ENCODE measurements at regions not wholly inside any gene's neighbourhood (a gene's known extent, or its start where the extent isn't known, plus 50 kb on each side); places are given as distances from the start of the nearest gene placed in this dataset.

GRCh38 chr13:111967572-111968201, 99.3 kb upstream of the SOX1 start:
- H3K4me3 Mint-ChIP-seq (ENCODE audit: low read depth) = no peak overlapping the region

GRCh38 chr13:111968336-111969010, 98.5 kb upstream of the SOX1 start:
- Mint-ChIP-seq H3K27me3 (peaks cover 41% of the 10 kb centered on the region), H3K4me1 (ENCODE audit: low read depth) (peaks cover 12% of the 10 kb centered on the region)

More at GRCh38 chr13:111967572-111968201, 99.3 kb upstream of the SOX1 start:
- H3K4me1 Mint-ChIP-seq (ENCODE audit: low read depth) = peaks cover 8% of the 10 kb centered on the region
- peaks cover 34% of the 10 kb centered on the region for H3K27me3 Mint-ChIP-seq
- no peak for TF ChIP-seq CTCF (IDR thresholded peaks at IDR 0.05; ENCODE audit: unreplicated experiment)
- DNase-seq (ENCODE audit: low spot score, unreplicated experiment) = no peak
- no peak overlapping the region for H3K27ac Mint-ChIP-seq
- H3K36me3 Mint-ChIP-seq (ENCODE audit: insufficient read depth) = no peaks in the 10 kb centered on the region
- H3K9me3 Mint-ChIP-seq (ENCODE audit: low read depth) = no peaks in the 10 kb centered on the region

GRCh38 chr13:111969551-111970135, 97.3 kb upstream of the SOX1 start:
- H3K9me3 Mint-ChIP-seq (ENCODE audit: low read depth) = peaks cover 4% of the 10 kb centered on the region
- no peak for TF ChIP-seq CTCF (IDR thresholded peaks at IDR 0.05; ENCODE audit: unreplicated experiment)
- no peaks in the 10 kb centered on the region for H3K36me3 Mint-ChIP-seq (ENCODE audit: insufficient read depth)
- no peak for DNase-seq (ENCODE audit: low spot score, unreplicated experiment)
- H3K27me3 Mint-ChIP-seq = peaks cover 47% of the 10 kb centered on the region
- peaks cover 18% of the 10 kb centered on the region for H3K4me1 Mint-ChIP-seq (ENCODE audit: low read depth)
- H3K4me3 Mint-ChIP-seq (ENCODE audit: low read depth) = no peak overlapping the region
- no peak overlapping the region for H3K27ac Mint-ChIP-seq

More at GRCh38 chr13:111968336-111969010, 98.5 kb upstream of the SOX1 start:
- no peak overlapping the region for H3K27ac Mint-ChIP-seq
- H3K4me3 Mint-ChIP-seq (ENCODE audit: low read depth) = no peak overlapping the region
- H3K9me3 Mint-ChIP-seq (ENCODE audit: low read depth) = no peaks in the 10 kb centered on the region
- TF ChIP-seq CTCF (IDR thresholded peaks at IDR 0.05; ENCODE audit: unreplicated experiment) = no peak
- H3K36me3 Mint-ChIP-seq (ENCODE audit: insufficient read depth) = no peaks in the 10 kb centered on the region
- no peak for DNase-seq (ENCODE audit: low spot score, unreplicated experiment)

- no peaks in the 10 kb centered on the region for H3K36me3 Mint-ChIP-seq (ENCODE audit: insufficient read depth)
- peaks cover 13% of the 10 kb centered on the region for H3K9me3 Mint-ChIP-seq (ENCODE audit: low read depth)
- TF ChIP-seq CTCF (IDR thresholded peaks at IDR 0.05; ENCODE audit: unreplicated experiment) = no peak
- no peak overlapping the region for H3K27ac Mint-ChIP-seq
- peaks cover 47% of the 10 kb centered on the region for H3K27me3 Mint-ChIP-seq
- no peak for DNase-seq (ENCODE audit: low spot score, unreplicated experiment)
- H3K4me1 Mint-ChIP-seq (ENCODE audit: low read depth) = peaks cover 18% of the 10 kb centered on the region
- no peak overlapping the region for H3K4me3 Mint-ChIP-seq (ENCODE audit: low read depth)
Observed at GRCh38 chr13:111970494-111971141, 96.3 kb upstream of the SOX1 start.

Data from progenitor cell of endocrine pancreas (in vitro differentiated cells).